Lower leg skin (tissue), 4 donors: ENCODE measurements at regions not wholly inside any gene's neighbourhood (a gene's known extent, or its start where the extent isn't known, plus 50 kb on each side); places are given as distances from the start of the nearest gene placed in this dataset.

ENCODE experiments used
- DNase-seq, 2 donors: peaks; one replicate each; pipeline ENCODE4 v3.0.0-alpha.2; 2019; ENCODE audit warnings: low spot score in 2 of 2
- H3K4me3 ChIP-seq: fragments of 200-600 bp; sonication (generic); 2 replicates; pipeline ENCODE4 v1.5.1; 2017; ENCODE audit warnings: mild to moderate bottlenecking, low read depth; ENCODE audit not compliant: poor library complexity, severe bottlenecking
- CTCF ChIP-seq, 3 donors: fragments of 450-650 bp; IDR thresholded peaks; one replicate each; pipeline ENCODE4 v1.5.1; 2016; ENCODE audit warnings: antibody characterized with exemption in 3 of 3, mild to moderate bottlenecking in 3 of 3, moderate library complexity in 2 of 3
- POLR2A ChIP-seq, 2 donors: fragments of 450-650 bp; IDR thresholded peaks; one replicate each; pipeline ENCODE4 v1.6.1; 2016 to 2017; ENCODE audit warnings: antibody characterized with exemption in 2 of 2, mild to moderate bottlenecking in 1 of 2, moderate library complexity in 1 of 2
- WGBS, 2 donors: methylation state at CpG; one replicate each; pipeline ENCODE4 v1.1.5; 2018; 5-methylcytosine and 5-hydroxymethylcytosine counted together
- intact Hi-C: fragments of 100-400 bp; cut with DNase I; formaldehyde crosslinking; loops from one replicate; pipeline ENCODE4 v1.15.0; 2023; ENCODE audit warnings: low total_unique reads

GRCh38 chr4:64216741-64217140, 192.5 kb downstream of the TECRL start:
- H3K4me3 ChIP-seq, result no peak overlapping the region
- WGBS, 2 donors, result 46 to 48% methylated on average over 1 of the region's 1 CpG
- intact Hi-C loops, result no loop called here
- DNase-seq, result no peak
- TF ChIP-seq CTCF (IDR thresholded peaks at IDR 0.05) (no peak), POLR2A (IDR thresholded peaks at IDR 0.05) (no peak)

GRCh38 chr4:64205376-64205775, 203.9 kb downstream of the TECRL start:
- no peak for TF ChIP-seq CTCF (IDR thresholded peaks at IDR 0.05)
- TF ChIP-seq POLR2A (IDR thresholded peaks at IDR 0.05), result no peak
- no peak overlapping the region for H3K4me3 ChIP-seq
- no peak for DNase-seq
- 72 to 78% methylated on average over 3 of the region's 3 CpGs for WGBS, 2 donors
- intact Hi-C loops, result no loop called here

GRCh38 chr4:64200001-64200555, 209.2 kb downstream of the TECRL start:
- no peak overlapping the region for H3K4me3 ChIP-seq
- TF ChIP-seq CTCF (IDR thresholded peaks at IDR 0.05) (no peak), POLR2A (IDR thresholded peaks at IDR 0.05) (no peak)
- intact Hi-C loops, result no loop called here
- WGBS, 2 donors, result 28 to 42% methylated on average over 2 of the region's 2 CpGs
- DNase-seq, result no peak

GRCh38 chr4:64195582-64195981, 213.7 kb downstream of the TECRL start:
- DNase-seq, result no peak
- intact Hi-C loops, result no loop called here
- no peak overlapping the region for H3K4me3 ChIP-seq
- TF ChIP-seq CTCF (IDR thresholded peaks at IDR 0.05) (no peak), POLR2A (IDR thresholded peaks at IDR 0.05) (no peak)
- WGBS, 2 donors, result 83 to 86% methylated on average over 1 of the region's 1 CpG

- intact Hi-C loops, result no loop called here
- TF ChIP-seq POLR2A (IDR thresholded peaks at IDR 0.05) (no peak), CTCF (IDR thresholded peaks at IDR 0.05) (no peak)
- no peak overlapping the region for H3K4me3 ChIP-seq
- 51 to 62% methylated on average over 3 of the region's 3 CpGs for WGBS, 2 donors
- DNase-seq, result no peak
Measured at GRCh38 chr4:64192731-64193412, 216.4 kb downstream of the TECRL start.
